Epidermal melanocyte (primary cell): ENCODE measurements at regions not wholly inside any gene's neighbourhood (a gene's known extent, or its start where the extent isn't known, plus 50 kb on each side); places are given as distances from the start of the nearest gene placed in this dataset.

Experiments
- DNase-seq: peaks from one replicate; pipeline ENCODE4 v3.0.0; 2011; ENCODE audit warnings: low spot score; ENCODE audit not compliant: insufficient read length

DNA sequence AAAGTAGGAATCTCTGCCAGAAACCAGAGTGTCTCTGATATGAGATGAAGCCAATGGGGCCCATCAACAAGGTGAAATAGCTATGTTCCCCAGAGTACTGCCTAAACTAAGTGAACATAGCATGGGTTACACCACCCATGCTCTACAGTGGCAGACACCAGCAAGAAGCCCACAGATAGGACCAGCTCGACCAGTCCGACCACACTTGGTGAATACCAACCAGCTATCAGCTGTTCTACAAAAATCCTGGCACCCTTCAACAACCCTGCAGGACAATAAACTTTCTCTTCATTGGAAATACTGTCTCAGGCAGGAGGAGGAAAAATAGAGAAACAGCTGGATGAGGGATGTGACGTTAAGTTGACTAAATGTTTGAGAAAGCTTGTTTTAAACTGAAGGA is 311.4 kb downstream of the EPM2A start:
- no peak for DNase-seq

DNA sequence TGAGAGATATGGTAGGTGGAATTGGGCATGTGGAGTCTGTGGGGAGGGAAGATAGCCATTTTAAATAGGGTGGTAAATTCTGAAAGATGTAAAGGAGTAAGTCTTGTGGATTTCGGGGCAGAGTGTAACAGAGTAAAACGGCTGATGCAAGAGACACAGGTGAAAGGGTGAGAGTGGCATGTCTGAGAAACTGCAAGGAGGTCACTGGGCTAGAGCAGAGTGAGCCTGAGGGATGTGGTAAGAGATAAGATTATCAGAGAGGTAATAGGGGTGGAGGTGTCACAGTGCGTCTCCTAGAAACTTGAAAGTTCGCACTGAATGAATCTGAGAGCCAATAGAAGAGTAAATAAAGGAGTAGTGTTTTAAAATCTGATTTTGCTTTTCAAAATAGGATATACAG is 308.1 kb downstream of the EPM2A start:
- no peak for DNase-seq

DNA sequence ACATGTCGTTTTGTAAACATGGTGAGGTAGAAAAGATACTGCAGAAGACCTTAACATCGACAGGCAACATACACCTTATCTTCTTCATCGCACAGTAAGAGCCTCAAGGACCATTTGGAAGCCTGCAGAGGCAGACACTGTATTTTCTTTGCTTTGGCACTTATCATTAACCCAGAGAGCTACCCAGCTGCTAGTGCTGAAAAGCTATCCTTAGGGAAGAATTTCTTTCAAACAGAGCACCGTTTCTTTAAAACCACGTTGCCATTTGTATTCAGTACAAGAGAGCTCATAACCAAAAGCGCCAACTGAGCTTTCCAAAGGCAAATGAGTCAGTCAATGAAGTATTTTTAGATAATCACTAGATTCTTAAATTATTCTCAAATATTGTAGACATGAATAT is 306.6 kb downstream of the EPM2A start:
- DNase-seq = no peak

DNA sequence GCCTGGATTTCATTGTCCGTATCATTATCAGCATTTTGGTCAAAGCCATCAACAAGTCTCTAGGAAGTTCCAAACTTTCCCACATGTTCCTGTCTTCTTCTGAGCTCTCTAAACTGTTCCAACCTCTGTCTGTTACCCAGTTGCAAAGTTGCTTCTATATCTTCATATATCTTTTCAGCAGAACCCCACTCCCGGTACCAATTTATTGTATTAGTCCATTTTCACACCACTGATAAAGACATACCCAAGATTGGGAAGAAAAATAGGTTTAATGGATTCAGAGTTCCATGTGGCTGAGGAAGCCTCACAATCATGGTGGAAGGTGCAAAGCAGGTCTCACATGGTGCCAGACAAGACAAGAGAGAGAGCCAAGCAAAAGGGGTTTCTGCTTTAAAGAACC is 293.2 kb downstream of the EPM2A start:
- DNase-seq = no peak

DNA sequence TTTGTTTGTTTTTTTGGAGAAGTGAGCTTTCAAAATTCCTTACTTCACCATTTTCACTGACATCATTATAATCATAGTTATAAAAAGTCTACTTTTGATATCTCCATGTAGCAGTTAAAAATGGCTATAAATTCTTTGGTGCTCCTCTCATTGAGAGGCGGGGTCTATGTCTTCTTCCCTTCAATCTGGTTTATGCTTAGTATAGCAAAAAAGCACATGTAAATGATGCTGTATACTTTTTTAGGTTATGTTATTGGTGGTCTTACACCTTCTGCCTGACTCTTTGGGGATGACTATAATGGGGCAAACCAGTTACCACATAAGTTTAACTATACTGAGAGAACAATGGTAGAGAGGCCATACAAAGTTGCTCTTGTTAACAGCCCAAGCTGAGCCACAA is 289.6 kb downstream of the EPM2A start:
- no peak for DNase-seq

DNA sequence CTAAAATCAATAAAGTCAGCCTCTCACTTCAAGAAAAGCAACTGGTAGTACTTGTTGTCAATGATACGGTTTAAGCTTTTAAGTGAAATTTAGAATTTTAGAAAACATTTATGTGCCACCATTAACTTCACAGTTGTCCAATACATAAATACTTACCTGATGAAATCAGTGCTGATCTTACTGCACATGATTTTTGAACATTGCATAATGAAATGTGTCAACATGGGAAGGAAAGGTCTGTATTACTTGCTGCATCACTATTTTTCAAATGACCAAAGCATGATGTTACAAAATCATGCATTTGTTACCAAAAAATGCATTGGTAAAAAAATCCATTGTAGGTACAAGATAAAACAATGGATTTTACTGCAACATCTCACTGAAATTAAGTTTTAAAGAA is 284.3 kb downstream of the EPM2A start:
- no peak for DNase-seq

DNA sequence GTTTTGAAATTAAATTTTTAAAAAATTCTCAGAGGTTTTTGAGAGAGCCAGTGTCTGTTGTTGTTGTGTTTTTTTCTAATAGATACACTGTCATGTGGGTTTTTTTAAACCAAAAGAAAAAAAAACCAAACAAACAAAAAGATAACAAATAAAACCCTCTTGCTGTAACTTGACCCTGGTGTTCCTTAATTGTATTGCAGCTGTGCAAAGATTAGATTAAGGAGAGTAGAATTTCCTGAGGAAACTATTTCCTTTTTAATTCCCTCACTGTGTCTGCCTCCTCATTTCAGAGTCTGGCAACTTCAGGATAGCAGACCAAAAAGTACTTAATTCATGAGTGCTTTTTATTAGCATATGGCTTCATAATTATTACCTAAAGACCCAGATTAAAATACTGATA is 281.9 kb downstream of the EPM2A start:
- no peak for DNase-seq

DNA sequence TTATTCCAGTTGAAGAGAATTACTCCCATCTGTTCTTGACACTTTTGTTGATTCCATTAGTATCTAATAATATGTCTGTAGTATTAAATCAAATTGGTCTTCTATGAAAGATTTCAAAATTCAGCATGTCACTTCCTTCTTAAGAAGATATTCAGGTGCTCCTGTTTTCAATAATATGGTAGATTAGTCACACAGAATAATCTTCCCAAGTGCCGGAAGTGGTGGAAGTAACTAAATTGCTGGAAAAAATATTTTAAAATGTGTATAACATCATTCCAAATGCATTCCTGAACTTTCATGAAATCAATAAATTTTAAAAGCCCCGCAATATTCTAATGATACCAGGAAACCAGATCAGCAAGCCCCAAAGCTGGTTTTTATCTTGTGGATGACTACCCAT is 281.3 kb downstream of the EPM2A start:
- DNase-seq = no peak

DNA sequence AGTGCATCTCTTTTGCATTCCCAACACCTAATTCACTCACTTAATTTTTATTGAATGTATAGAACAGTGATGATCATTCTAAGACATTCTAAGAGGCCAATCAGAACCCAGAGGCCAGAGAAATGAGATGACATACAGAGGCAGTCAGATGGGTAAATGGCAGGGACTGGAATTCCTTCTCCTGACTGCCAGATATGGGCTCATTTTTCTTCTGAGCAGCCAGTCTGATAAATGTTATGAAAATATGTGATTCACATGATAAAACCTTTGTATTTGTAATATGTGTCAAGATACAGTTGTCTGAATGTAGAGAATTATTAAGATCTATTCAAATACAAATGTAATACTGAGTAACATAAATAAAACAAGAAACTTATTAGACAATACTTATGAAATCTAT is 277.8 kb downstream of the EPM2A start:
- DNase-seq = no peak

DNA sequence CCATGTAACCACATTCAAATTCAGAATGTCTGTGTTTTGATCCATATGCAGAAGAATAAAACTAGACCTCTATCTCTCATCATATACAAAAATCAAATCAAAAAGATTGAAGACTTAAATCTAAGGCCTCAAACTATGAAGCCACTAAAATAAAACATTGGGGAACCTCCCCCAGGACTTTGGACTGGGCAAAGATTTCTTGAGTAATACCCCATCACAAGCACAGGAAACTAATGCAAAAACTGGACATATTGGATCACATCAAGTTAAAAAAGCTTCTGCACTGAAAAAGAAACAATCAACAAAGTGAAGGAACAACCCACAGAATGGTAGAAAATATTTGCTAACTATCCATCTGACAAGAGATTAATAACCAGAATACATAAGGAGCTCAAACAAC is 266.8 kb downstream of the EPM2A start:
- no peak for DNase-seq

DNA sequence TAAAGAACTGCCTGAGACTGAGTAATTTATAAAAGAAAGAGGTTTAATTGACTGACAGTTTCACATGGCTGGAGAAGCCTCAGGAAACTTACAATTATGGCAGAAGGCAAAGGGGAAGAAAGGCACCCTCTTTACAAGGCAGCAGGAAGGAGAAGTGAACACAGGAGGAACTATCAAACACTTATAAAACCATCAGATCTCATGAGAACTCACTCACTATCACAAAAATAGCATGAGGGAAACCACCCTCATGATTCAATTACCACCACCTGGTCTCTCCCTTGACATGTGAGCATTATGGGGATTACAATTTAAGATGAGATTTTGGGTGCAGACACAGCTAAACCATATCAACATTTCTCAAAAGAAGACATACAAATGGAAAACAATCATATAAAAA is 266.3 kb downstream of the EPM2A start:
- no peak for DNase-seq

DNA sequence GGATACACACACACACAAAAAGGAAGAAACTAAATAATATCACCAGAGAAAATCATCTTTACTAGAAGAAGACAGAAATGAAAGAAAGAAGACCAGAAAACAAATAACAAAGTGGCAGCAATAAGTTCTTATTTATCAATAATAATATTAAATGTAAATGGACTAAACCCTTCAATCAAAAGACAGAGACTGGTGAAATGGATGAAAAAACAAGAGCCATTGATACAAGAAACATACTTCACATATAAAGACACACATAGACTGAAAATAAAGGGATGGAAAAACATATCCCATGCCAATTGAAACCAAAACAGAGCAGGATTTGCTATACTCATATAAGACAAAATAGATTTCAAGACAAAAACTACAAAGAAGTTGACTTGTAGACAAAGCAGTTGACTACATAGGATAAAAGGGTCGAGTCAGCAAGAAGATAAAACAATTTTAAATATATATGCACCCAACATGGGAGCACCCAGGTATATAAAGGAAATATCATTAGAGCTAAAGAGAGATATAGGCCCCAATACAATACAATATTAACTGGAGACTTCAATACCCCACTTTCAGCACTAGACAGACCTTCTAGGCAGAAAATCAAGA is 259.4 kb downstream of the EPM2A start:
- DNase-seq = no peak

DNA sequence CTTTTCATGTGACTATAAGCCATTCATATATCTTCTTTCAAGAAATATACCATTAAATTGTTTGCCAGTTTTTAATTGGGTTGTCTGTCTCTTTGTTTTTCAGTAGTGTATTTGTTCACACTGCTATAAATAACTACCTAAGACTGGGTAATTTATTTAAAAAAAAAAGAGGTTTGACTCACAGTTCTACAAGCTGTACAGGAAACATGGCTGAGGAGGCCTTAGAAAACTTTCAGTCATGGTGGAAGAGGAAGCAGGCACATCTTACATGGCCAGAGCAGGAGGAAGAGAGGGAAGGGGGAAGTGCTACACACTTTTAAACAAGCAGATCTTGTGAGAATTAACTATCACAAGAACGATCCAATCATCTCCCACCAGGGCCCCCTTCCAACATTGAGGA is 255.3 kb downstream of the EPM2A start:
- DNase-seq = no peak

DNA sequence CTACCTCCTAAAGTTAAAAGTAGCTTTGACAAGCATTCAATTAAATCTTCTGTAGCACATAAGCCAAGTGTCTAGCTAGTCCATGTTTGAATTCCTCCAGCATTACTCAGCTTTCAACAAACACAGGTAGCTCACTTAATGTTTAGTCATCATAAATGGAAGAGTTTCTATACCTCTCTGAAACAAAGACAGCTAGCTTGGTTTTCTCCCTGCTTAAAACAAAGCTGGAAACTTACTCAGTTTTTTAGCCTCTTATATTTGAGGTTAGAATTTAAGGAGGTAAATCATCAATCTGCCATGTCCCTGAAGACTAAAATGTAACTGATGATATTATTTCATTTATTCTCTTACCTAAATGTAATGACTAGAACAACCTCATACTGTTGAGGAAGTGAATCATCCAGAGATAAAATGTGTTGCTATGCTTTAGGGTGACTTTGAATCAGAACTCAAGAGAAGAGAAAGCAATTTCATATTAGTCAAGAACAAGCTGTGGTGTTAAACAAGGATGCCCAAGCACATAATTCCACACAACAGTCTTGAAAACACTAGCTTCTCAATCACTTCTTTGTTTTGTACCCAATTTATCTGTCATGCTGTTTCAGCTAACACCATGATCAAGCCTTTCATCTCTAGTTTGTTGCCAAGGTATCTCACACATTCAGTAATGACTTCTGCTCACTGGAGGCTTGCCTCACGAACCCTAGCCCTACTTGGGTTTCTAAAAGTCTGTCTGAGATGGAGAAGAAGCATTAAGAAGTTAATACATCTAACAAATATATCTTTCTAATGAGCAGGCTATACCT is 251.9 kb downstream of the EPM2A start:
- DNase-seq = no peak

DNA sequence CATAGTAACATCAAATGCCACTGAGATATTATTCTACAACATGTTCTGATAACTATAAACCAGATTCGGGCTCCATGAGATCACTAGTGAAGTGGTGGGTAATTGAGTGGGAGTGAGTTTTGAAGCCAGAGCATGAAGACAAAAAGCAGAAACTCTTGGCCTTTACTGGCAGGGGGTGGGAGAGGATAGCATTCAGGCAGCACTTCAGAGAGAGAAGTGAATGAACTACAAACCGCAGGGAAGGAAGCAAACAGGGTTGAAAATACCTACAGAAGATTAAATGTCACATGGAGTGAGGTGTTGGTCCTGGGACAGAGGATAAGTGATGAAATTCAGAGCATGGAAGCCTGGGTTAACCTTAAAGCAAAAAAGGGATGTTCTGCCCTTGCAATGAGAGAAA is 250.0 kb downstream of the EPM2A start:
- DNase-seq = no peak

DNA sequence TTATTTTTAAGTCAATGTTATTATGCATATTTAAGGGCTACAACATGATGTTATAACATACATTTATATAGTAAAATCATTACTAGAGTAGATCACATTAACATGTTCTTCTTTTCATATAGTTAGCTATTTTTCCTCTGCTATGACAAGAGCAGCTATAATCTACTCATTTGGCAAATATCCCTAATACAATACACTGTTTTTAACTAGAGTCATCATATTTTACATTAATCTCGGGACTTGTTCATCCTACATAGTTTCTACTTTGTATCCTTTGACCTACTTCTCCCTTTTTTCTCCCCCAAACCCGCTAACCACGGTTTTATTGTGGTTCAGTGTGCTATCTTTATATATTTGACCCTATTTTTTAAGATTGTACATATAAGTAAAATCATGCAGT is 249.0 kb downstream of the EPM2A start:
- DNase-seq = no peak

DNA sequence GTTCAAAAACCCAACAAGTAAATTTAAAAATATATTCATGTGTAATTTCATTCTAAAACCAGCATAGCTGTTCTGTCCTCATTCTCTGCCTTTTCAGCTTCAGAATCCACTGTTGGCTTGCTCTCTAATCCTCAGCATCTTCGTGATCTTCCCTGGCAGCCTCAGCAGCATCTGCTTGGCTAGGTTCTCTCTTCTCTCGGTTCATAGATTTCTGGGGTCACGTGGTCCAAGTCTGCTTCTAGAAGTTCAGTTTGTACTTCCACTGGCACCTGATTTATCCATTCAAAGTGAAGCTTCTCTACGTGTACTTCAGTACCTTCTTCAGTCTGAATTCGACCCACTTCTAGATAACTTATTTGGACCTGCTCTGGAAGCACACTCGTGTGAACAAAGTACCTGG is 245.7 kb downstream of the EPM2A start:
- no peak for DNase-seq

DNA sequence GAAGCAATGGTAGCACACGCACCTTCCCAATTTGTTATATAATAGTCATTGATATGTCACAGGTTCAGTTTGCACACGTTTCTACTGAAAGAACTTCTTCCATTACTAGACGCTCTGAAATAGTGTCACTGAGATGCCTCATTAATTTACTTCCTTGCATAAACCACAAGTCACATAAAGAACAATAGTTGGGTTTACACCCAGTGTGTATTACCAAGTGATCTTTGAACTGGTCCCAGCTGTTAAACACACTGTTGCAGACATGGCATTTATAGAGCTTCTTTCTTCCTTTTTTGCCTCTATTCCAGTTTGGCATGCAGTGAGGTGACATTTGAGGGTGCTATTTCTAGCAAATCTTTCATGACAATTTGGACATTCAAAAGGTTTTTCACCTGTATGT is 245.3 kb downstream of the EPM2A start:
- no peak for DNase-seq

DNA sequence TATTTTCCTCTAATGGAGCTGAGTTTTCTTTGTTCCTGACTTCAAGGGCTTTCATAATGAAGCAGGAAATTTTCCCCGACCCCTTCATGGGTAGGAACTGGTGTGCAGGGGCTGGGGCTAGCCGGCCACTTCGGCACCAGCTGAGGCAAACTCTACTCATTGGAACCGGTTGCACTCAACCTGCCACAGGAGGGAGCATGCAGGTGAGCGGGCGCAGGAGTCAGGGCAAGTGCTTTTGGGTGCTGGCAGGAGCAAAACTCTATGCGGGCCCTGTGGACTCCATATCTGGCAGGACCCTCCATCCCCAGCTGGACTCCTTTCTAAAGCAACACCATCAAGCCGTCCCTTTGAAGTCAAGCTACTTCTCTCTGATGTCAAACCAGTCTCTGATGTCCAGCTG is 244.2 kb downstream of the EPM2A start:
- DNase-seq = no peak

DNA sequence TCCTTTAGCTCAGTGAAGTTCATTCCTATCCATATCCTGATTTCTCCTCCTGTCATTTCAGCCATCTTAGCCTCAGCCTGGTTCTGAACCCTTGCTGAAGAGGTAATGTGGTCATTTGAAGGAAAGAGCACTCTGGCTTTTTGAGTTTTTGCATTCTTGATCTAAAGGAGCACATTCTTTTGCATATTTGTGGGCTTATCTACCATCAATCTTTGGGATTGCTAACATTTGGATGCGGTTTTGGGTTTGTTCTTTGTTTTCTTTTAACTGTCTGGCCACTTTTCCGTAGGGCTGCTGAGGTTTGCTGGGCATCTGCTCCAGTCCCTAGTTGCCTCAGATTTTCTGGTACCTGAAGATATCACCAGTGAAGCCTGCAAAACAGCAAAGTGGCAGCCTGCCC is 238.3 kb downstream of the EPM2A start:
- no peak for DNase-seq

DNA sequence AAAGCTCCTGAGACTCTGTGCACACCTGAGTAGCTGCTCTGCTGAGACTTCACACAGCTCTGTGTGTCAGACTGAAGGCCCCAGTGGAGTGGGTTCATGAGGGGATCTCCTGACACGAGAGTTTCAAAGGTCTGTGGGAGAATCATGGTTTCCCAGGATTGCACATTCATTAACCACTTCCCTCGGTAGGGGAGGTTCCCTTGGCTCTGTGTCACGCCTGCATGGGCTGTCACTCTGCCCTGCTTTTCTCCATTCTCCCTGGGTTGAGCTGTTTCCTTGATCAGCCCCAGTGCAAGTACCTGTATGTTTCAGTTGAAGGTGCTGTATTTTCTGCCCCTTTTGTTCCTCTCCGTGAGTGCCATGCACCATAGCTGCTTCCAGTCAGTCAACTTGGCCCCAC is 236.9 kb downstream of the EPM2A start:
- DNase-seq = no peak

DNA sequence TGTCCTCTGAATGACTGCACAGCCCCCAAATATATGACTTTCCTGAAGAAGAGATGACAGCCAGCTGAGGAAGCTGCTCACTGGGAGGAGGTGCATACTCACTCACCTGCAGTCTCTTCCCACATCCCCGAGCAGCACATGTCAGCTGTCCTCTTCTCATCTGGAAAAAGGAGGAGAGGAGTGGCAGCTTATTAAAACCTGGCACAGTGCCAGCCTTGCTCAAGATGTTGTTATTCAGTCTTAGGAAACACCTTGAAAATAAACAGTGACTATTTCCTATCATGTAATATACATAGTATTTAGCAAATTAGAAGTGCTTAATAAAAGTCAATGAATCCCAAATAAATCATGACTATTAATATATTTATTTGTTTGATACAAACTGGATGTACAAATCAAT is 232.9 kb downstream of the EPM2A start:
- DNase-seq = no peak

DNA sequence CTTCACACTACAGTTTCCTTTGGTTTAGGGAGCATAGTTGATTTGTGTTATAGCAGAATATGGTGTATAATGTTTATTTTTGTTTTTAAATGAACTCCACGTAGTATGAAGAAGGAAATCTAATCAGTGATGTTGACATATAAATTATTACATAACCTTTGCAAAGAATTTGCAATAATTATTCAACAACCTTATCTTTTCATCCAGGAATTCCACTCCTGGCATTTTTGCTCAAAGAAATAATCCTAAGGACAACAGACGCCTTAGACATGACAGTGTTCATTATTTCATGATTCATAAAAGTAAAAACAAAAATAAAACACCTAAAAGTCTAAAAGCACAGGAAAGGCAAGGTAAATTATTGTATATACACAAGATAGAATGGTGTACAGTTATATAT is 229.2 kb downstream of the EPM2A start:
- DNase-seq = no peak
